Femur (tissue), 1 donor: ENCODE measurements at regions not wholly inside any gene's neighbourhood (a gene's known extent, or its start where the extent isn't known, plus 50 kb on each side); places are given as distances from the start of the nearest gene placed in this dataset.
"Not testable (repeated sequence)": the region's sequence is repeated elsewhere in the genome, so short reads cannot be mapped to it uniquely, and the experiment has no call there.

Experiments used
- DNase-seq: peaks from one replicate; pipeline ENCODE4 v3.0.0-alpha.2; 2017

DNA sequence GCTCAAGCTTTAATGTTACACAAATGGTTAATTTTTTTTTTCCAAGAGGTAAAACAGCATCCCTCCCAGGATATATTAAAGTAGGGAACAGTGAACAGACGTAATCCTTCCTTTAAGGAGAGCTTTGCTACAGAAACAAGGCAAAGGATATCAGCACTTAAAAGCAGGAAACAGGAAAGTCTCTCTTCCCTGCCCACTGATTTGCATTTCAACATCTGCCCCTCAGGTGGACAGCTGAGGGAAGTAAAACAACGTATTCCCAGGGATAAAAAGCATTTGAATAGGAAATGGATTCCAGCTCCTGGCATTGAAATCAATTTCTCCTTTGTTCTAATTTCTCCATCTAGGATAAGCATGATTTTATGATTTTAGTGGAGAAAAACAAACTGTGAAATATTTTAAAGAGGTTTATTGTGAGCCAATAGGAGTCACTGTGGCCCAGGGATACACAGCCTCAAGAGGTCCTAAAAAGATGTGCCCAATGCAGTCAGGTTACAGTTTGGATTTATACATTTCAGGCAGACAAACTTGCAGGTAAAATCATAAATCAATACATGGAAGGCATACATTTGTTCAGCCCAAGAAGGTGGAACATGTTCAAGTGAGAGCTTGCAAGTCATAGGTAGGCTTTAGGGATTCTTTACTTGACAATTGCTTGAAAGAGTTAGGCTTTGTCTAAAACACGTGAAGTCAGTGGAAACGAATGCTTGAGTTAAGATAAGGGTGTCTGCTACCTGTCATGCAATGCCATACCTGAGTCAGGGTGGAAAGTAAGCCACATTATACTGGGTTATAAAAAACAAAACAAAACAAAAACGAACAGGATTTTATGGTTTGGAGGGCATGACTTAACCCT, 286.2 kb upstream of the VWC2 start:
- DNase-seq: no peak

DNA sequence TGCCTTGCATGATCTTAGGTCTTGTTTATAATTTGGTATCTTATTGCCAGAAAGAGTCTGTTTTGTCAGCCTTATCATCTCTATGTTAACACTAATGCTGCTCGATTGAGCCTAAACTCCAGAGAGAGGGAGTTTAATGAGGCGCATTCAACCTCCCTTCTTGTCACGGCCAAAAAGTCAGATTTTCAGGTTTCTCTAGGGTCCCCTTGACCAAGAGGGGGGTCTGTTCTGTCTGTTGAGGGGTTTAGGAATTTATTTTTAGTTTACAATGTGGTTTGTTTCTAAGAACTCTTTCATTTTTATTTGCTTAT, 285.7 kb upstream of the VWC2 start:
- DNase-seq: no peak

DNA sequence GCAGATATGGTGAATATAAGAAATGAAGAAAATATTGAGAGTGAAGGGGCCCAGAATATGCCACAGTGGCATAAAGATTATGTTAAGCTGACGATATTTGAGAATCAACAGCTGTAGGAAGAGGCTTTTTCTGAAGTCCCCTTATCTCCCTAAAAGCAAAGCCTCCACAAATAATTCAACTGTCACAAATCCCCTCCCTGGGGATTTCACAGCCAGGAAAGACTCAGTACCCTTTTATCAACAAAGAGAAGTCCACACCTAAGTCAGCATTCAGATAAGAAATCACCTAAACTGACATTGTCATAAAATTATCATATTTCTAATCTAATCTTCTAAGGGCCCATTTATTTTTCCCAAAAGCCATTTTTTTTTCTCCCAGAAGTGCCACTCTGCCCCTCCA, 284.9 kb upstream of the VWC2 start:
- DNase-seq: no peak

DNA sequence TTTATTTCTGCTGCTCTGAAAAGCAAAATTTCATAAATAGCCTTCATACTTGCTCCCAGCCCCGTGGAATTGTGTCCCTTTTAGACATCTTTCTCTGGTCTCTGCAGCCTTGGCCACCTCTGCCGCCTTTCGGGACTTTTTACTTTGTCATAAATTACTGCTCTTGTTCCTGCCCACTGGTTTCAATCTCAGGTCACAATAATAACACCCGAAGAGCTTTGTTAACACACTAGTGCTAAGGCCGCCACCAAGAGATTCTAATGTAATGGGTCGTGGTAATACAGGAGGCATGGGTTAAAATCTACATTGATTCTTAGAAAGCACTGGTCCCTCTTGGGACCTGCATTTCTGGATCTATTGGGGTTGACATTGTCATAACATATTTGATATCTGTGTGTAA, 276.0 kb upstream of the VWC2 start:
- DNase-seq: no peak

DNA sequence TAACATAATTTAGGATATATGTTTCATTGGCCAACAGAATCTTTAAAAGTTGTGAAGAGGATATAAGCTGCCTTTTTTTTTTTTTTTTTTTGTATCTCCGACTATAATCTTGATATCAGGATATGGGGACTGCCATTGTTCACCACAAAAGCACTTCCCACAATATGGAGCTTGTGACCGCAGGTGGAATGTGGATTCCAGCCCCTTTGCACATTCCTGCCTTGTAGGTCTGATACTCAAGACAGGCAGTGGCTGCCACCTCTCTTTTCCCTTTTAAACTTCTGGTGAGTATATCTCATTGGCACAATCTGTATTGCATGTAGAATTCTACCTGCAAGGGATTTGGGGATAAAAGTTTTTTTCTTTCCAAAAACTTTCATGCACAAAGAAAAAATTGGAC, 272.7 kb upstream of the VWC2 start:
- no peak for DNase-seq

DNA sequence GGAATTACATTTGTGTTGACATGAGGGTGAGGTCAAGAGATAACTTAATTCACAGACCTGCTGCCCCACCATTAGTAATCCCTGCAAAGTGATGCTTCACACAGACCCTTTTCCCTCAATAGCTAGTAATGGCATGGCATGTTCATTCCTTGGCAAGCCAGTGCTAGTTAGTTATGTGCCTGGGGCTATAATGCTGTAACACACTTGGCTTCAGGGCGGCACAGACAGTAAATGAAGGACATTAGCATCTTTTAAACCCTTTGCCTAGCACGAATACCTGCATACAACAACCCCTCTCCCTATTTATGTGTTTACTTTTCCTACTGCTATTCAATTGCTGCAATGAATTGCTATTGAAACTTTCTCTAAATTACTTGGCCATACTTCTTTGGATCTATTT, 266.2 kb upstream of the VWC2 start:
- DNase-seq: not testable (repeated sequence)

DNA sequence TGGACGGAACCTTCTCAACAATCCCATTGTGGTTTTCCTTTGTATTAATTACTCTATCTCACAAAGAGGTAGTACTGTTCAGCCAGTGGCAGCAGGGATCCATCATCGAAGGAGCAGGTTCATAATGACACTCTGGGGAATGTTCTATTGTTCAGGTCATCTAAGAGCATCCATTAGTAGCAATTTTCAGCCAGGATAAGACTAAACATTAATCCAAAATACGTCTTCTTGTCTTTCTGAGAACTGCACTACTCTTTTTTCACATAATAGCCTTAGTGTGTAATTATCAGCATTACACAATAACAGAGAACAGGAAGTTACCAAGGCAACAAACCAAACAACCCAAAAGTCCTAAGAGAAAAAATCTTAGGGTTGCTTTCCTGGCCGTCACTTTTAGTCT, 259.5 kb upstream of the VWC2 start:
- DNase-seq: no peak

DNA sequence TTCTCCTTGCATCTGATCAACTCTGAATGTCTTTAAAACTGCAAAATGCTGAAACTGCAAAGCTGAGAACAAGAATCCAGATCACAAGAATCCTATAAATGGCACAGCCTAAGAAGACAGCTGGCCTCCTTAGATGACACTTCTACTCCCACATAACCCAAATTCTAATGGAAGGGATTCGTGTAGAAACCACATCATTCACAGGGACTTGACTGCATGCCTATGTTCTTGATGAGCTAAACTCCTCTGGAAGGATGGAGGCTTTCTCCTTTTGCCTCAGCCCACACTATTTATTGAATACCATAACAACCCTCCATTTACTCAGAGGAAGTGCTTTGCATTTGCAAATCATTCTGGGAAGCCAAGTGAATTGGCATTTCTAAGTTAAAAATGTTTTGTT, 252.5 kb upstream of the VWC2 start:
- DNase-seq: no peak

DNA sequence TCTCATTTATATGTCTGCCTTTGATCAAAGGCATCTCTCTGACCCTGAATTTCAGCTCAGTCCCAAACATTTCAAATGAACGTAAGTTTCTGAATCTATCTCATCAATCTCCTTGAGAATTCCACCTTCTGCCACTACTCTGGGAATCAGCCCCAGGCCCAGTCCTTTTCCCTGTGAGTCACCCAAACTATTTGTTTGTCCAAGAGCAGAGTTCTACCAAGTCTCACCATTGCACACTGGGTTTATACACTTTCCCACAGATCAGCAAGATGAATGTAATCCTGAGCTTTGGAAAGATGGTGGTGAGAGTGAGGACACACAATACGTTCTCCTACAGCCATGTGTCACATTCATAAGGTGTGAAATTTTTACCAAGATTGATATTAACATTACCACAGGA, 251.3 kb upstream of the VWC2 start:
- no peak for DNase-seq

DNA sequence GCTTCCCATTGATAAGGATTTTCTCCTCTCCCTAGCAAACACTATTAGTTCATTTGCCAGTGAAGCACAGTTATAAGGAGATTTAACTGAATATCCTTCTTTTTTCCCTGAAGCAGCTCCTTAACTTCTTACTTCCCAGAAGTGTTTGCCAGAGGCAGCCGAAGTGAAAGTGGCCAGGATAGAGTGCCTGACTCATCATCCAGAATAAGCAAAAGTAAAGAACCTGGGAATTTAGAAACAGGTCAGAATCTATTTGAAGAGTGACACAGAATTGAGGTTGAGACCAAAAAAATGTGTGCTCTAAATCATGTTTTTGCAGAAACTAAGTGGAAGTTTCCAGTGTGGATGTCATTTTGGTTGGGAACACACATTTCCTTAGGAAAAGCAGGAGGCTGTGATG, 249.6 kb upstream of the VWC2 start:
- DNase-seq: no peak

DNA sequence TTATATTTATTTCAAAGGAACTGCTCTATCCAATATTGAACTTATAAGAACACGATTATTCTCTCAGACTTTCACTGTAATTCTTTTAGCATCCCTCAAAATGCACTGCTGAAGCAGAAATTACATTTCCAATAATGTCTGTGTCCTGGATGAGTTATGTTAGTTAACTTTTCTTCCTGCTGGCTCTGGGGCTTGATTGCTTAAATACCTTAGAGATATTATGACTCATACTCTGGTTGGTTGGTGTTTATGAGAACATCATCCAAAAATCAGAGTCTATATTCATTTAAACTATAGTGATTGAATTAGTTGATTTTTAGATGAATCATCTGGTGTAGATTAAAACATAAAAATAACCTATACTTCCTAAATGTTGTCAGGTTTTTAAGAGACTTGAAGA, 246.3 kb upstream of the VWC2 start:
- no peak for DNase-seq

DNA sequence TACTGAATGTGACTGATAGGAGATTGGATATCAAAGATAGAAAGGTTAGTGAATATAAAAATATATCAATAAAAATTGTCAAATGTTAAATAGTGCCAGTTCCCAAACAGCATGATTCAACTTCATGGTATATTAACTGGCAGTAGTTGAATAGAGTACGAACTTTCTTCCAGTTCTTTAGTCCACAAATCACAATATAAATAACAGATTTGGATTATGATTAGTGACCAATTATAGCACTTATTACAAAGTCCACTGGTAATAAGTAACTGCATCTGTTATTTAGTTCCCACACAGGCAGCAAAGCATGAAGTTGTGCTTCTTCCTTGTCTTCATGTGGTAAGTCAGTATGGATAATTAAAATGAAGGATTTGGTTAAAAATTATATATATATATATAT, 243.0 kb upstream of the VWC2 start:
- DNase-seq: no peak

DNA sequence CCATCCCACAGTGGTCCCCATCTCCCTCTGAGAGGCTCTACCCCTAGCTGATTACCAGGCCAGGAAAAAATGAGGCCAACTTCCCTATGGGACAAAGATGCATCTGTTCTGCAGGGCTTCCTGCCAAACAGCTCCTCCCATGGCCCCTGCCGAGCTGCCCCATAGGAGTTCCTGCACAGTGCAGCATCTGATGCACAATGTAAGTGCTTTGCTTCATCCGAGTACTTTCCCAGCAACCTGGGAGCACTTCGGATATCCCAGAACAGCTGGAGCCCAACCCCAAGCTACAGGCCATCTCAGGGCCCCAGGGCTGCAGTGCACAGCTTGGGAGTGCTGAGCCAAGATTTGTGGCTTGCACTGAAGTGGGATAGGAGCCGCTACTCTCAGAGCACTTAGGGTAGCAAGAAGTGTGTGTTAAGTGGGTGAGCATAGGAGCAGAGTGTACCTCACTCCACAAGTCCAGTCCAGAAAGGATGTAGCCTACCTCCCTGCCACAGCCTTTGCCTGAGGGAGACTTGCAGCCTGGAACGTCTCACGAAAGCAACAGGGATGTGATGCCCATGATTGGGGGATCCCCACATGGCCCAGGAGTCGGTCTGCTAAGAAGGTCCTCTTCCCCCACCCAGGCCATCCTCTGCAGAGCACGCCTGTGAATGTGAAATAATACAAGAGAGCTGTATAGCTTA, 209.6 kb upstream of the VWC2 start:
- no peak for DNase-seq

DNA sequence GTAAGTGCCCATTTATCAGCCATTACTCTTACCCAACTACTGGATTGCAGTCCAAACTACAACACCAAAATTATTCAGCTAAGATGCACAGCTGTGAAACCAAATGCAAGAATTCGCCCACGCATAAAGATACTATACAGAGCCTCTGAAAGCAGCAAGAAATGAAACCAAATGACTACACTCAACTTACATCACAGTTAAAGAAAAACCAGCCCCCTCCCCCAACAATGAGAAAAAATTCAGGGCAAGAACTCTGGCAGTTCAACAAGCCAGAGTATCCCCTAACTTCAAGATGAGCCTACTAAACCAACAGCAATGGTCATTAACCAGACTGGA, 209.1 kb upstream of the VWC2 start:
- DNase-seq: no peak

DNA sequence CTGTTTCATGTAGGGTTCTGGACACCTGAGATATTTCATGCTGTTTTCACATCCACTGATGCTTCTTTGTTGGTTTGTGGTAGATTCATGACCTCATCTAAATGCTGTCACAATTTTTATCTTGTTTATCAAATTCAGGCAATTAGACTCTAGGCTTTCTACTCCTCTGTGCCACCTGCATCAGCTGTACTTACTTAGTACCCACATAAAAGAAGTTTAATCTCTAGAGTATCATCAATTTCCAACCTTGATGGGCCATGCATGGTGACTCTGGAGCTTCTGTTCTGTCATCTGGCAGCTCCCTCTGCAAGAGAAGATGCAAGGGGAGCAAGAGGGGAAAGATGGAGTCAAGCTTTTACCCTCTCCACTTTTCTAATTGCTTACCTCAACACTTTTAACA, 195.9 kb upstream of the VWC2 start:
- DNase-seq: no peak

DNA sequence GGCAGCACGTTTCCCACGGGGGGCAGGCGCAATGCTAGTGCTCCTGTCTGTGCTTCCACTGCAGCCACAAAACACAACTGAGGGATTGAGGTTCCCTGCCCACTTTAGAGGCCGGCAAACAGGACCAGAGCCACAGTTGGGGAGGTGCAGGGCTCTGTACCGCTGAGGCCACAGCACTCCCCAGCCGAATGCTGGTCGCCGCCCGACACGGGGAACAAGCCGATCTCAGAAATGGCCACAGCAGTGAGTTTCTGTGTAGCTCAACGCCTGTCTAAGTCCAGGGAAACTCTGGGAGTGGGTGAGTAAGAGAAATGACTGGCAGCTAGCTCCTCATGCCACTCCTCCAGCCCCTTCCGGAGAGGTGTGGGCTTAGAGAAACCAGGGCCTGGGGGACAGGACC, 194.0 kb upstream of the VWC2 start:
- no peak for DNase-seq

DNA sequence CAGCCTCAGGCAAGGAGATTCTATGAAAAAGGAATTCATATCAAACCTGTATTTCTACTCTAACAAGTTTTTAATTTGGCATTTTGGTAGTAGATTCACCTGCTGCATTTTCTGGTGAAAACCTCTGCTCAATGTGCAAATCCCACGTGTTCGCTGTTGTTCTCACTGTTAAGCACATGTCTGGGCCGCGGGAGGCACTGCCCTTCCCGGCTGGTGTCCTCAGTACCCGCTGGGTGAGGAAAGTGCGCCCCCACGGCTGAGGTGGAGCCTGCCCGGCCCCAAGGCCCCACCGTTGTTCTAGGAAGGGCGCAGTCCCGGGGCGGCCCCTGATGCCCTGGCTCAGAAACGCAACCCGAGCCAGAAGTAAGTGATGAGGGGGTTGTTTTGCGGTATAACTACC, 193.4 kb upstream of the VWC2 start:
- no peak for DNase-seq

DNA sequence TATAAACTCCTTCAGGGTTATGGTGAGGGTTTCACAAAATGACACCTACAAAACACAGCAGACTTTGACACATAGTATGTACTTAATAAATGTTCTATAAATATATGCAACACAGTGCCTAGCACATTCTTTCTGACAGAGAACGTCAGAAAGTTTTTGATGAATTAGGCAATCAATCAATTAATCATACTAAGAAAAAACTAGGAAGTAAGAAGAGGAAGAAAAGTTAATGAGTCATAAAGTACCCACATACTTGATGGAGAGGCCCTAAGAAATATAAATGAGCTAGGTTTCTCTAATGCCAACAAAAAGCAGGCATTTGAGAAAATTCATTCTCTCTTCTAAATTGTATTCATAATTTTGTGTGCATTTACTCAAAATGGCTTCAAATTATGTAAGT, 192.7 kb upstream of the VWC2 start:
- DNase-seq: no peak

DNA sequence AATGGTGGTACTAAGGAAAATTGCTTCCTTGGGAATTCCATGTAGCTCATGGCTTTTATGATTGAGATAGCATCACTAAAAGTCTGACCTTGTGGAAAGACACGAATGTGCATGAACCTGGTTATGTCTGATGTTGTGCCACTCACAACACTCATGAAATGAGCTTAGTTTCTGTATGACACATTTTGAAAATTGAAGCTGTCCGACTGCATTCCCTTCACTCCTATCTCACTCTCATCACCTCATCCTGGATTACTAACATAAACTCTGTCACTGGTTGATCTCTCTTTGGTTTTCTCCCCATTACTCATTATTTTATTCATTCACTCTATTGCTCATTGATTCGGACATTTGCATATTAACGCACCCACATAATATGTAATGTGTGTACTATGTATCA, 190.0 kb upstream of the VWC2 start:
- DNase-seq: no peak

DNA sequence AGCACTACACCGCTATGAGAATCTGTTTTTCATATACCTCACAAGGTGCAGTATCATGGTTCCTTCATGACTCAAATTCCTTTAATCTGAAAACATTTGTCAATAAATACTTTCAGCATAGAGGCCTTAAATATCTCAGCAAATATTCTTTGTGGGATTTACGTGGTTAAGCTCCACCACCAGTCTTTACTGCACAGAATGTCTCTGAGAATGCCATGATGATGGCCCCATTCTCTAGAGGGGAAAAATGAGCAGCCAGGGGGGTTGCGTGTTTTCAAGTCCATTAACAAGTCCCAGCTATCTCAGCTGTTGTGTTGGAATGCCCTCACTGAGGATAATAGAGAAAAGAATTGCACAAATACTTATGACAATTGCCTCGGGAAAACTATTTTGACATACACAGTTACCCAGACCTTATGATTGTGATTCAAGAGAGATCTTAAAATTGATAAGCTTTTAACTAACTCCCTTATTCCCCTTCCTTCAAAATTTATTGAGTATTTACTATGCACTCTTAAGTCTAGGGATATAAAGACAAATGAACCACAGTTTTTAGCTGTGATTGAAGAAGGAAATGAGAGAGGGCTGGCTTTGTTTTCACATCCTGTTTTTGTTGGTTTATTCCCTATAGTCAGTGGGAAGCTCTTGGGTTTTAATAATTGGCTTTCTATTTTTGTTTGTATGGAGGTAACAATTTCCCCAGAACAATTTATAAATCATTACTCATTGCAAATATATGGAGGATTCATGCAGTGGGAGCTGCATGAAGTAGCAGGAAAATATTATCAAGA, 176.5 kb upstream of the VWC2 start:
- no peak for DNase-seq

DNA sequence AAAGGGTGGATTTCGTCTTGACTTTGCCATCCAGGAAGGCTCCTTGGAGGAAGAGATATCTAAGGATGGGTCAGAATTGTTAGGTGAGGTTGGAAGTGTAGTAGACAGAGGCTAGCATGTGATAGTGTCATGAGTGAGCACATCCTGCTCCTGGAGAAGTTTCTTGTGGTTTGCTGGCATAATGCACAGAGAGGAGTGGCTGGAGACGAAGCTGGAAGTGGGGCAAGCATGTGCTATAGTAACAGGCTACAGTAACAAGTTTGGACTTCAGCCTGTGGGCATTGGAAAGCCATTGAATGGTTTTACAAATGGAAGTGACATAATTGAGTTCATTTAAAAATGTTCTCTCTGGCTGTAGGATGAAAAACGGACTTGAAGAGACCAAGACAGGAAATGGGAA, 175.6 kb upstream of the VWC2 start:
- no peak for DNase-seq

DNA sequence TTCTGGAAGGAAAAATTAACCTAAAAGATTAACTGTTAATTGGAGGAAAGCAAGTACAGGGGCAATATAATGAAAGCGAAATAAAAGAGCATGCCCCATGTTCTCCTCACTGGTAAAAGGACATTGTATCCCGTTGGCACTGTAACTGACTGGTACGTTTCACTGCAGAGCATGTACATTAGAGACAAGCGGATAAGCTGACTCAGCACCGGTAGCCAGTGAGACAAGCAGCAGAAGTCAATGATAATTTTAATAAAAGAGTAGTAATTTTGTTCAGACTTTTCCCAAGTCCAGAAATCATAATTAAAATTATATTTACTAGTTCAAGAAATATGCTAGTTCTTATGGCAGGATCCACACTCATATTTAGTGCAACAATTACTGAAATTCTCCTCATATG, 161.5 kb upstream of the VWC2 start:
- no peak for DNase-seq

DNA sequence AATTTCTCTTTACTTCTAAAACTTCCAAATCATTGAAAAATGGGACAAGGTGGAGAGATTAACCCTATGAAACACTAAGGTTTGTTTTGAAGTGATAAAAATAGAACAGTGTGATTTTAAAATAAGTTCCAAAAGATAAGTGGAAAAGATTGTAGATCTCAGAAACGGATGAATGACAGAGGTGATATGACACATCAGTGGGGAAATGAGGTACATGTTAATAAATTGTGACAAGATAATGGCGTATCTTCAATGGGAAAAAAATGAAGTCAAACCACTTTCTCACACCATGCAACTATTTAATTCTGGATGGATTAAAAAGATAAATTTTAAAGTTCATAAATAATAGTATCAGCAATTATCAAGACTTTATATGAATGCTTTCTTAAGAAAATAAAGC, 159.7 kb upstream of the VWC2 start:
- DNase-seq: no peak

DNA sequence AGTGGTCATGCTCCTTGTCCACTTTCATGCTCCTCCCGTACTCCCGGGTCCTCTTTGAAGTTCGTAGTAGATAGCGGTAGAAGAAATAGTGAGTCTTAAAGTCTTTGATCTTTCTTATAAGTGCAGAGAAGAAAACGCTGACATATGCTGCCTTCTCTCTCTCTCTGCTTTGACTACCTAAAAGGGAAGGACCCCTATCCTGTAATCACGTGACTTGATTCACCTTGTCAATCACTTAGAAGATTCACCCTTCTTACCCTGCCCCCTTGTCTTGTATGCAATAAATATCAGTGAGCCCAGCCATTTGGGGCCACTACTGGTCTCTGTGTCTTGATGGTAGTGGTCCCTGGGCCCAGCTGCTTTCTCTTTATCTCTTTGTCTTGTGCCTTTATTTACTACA, 158.5 kb upstream of the VWC2 start:
- DNase-seq: not testable (repeated sequence)
